GM23248 (cell line): ENCODE measurements at regions not wholly inside any gene's neighbourhood (a gene's known extent, or its start where the extent isn't known, plus 50 kb on each side); places are given as distances from the start of the nearest gene placed in this dataset.

Source experiments
- EZH2 ChIP-seq: fragments of 200-600 bp; sonication (generic); IDR thresholded peaks from 2 replicates; pipeline ENCODE4 v1.6.1; 2018; ENCODE audit warnings: antibody characterized with exemption, mild to moderate bottlenecking; ENCODE audit not compliant: insufficient read depth, poor library complexity, severe bottlenecking
- EZH2phosphoT487 ChIP-seq: fragments of 200-600 bp; sonication (generic); IDR thresholded peaks from 2 replicates; pipeline ENCODE4 v1.6.1; 2018; ENCODE audit warnings: antibody characterized with exemption, moderate library complexity, mild to moderate bottlenecking, low read depth; ENCODE audit not compliant: insufficient read depth

DNA sequence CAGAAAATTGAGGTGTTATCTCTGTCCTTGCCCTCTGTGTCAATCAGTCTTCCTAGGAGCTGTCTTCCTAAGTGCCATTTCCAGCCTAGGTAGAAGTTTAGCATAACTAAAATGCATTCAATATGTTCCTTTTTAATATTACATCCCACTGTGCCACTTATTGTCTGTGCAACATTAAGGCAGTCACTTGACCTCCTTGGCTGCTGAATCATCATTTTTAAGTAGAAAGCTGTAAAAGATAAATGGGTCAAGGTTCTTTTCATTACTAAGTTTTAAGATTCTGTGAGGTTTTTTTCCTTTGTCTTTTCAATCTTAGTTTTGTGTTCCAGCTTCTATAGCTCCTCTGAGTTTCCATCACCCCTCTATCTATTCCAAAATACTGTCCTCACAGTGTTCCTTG, 371.9 kb upstream of the SOX9 start:
- TF ChIP-seq EZH2 (no peak), EZH2phosphoT487 (no peak)
